Coronary artery (tissue), 2 donors: ENCODE measurements at regions not wholly inside any gene's neighbourhood (a gene's known extent, or its start where the extent isn't known, plus 50 kb on each side); places are given as distances from the start of the nearest gene placed in this dataset.

Experiments
- DNase-seq: peaks from one replicate; pipeline ENCODE4 v3.0.0-alpha.2; 2017; ENCODE audit warnings: low spot score
- H3K27ac ChIP-seq, 2 donors: fragments of 200-600 bp; sonication (generic); one replicate each; pipeline ENCODE4 v1.5.1; 2016 to 2019
- H3K4me3 ChIP-seq: fragments of 200-600 bp; sonication (generic); 2 replicates; pipeline ENCODE4 v1.5.1; 2016; ENCODE audit warnings: mild to moderate bottlenecking, moderate library complexity
- CTCF ChIP-seq: fragments of 200-600 bp; sonication (generic); IDR thresholded peaks from one replicate; pipeline ENCODE4 v1.5.1; 2019; ENCODE audit warnings: antibody characterized with exemption

GRCh38 chrX:140360924-140361323 is 143.9 kb downstream of the SOX3 start:
- no peak for TF ChIP-seq CTCF
- Histone ChIP-seq H3K4me3 (no peak overlapping the region), H3K27ac (no peak overlapping the region)
- no peak for DNase-seq

- TF ChIP-seq CTCF = no peak
- no peak for DNase-seq
- H3K4me3 ChIP-seq = no peak overlapping the region
- H3K27ac ChIP-seq = no peak overlapping the region
Measured at GRCh38 chrX:140360284-140360683, 144.6 kb downstream of the SOX3 start.

GRCh38 chrX:140355922-140356321 is 148.9 kb downstream of the SOX3 start:
- TF ChIP-seq CTCF = no peak
- no peak overlapping the region for H3K4me3 ChIP-seq

GRCh38 chrX:140355429-140355828 is 149.4 kb downstream of the SOX3 start:
- no peak for DNase-seq
- no peak for TF ChIP-seq CTCF
- Histone ChIP-seq H3K27ac (no peak overlapping the region), H3K4me3 (no peak overlapping the region)

More at GRCh38 chrX:140355922-140356321, 148.9 kb downstream of the SOX3 start:
- DNase-seq = no peak
- no peak overlapping the region for H3K27ac ChIP-seq

GRCh38 chrX:140354431-140355120 is 150.3 kb downstream of the SOX3 start:
- DNase-seq = no peak
- H3K27ac ChIP-seq = no peak overlapping the region
- no peak for TF ChIP-seq CTCF
- H3K4me3 ChIP-seq = no peak overlapping the region

GRCh38 chrX:140346729-140347128 is 158.1 kb downstream of the SOX3 start:
- no peak for TF ChIP-seq CTCF

GRCh38 chrX:140343226-140343868 is 161.5 kb downstream of the SOX3 start:
- no peak for TF ChIP-seq CTCF
- no peak for DNase-seq
- Histone ChIP-seq H3K4me3 (no peak overlapping the region), H3K27ac (no peak overlapping the region)

More at GRCh38 chrX:140346729-140347128, 158.1 kb downstream of the SOX3 start:
- no peak for DNase-seq
- H3K27ac ChIP-seq = no peak overlapping the region
- no peak overlapping the region for H3K4me3 ChIP-seq
